ENCODE measurements at regions not wholly inside any gene's neighbourhood (a gene's known extent, or its start where the extent isn't known, plus 50 kb on each side); places are given as distances from the start of the nearest gene placed in this dataset.

GRCh38 chr2:215670396-215670795 lies 234.5 kb upstream of the FN1 start:
- no peak for DNase-seq (ENCODE audit: low read depth)
- TF ChIP-seq, protein P1, sequence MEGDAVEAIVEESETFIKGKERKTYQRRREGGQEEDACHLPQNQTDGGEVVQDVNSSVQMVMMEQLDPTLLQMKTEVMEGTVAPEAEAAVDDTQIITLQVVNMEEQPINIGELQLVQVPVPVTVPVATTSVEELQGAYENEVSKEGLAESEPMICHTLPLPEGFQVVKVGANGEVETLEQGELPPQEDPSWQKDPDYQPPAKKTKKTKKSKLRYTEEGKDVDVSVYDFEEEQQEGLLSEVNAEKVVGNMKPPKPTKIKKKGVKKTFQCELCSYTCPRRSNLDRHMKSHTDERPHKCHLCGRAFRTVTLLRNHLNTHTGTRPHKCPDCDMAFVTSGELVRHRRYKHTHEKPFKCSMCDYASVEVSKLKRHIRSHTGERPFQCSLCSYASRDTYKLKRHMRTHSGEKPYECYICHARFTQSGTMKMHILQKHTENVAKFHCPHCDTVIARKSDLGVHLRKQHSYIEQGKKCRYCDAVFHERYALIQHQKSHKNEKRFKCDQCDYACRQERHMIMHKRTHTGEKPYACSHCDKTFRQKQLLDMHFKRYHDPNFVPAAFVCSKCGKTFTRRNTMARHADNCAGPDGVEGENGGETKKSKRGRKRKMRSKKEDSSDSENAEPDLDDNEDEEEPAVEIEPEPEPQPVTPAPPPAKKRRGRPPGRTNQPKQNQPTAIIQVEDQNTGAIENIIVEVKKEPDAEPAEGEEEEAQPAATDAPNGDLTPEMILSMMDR (IDR thresholded peaks at IDR 0.05; ENCODE audit: control insufficient read depth, extremely low read depth, insufficient read depth), result no peak
- no peak overlapping the region for H3K4me3 ChIP-seq (ENCODE audit: low read depth, low read length)

- TF ChIP-seq, protein P1 (IDR thresholded peaks at IDR 0.05; ENCODE audit: control insufficient read depth, extremely low read depth, insufficient read depth), result no peak
- DNase-seq (ENCODE audit: low read depth), result no peak
- no peak overlapping the region for H3K4me3 ChIP-seq (ENCODE audit: low read depth, low read length)
These were observed 232.5 kb upstream of the FN1 start for GRCh38 chr2:215668378-215668775.

GRCh38 chr2:215667585-215668377 lies 231.9 kb upstream of the FN1 start:
- no peak for DNase-seq (ENCODE audit: low read depth)
- TF ChIP-seq, protein P1 (IDR thresholded peaks at IDR 0.05; ENCODE audit: control insufficient read depth, extremely low read depth, insufficient read depth), result no peak
- no peak overlapping the region for H3K4me3 ChIP-seq (ENCODE audit: low read depth, low read length)

GRCh38 chr2:215664847-215665525 lies 229.1 kb upstream of the FN1 start:
- TF ChIP-seq, protein P1 (IDR thresholded peaks at IDR 0.05; ENCODE audit: control insufficient read depth, extremely low read depth, insufficient read depth), result no peak
- no peak for DNase-seq (ENCODE audit: low read depth)
- H3K4me3 ChIP-seq (ENCODE audit: low read depth, low read length), result no peak overlapping the region

DNA sequence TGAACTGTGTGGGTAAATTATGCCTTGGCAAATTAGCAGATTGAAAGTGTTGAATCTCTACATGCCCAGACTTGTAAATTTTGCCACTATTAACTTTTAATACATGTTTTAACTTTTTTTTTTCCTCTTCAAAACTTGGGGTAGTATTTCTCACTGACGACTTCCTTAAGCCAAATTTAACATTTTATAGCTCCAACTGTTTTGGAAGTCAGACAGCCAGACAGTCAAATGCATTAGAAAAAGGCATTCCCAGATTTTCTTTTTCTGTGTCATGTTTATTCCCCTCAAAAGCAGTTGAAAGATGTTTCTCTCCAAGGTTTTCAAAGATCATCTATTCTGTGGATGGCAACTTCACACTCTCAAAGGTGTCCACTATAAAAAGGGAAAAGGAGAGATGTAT lies 226.8 kb upstream of the FN1 start:
- DNase-seq (ENCODE audit: low read depth), result no peak
- TF ChIP-seq, protein P1 (IDR thresholded peaks at IDR 0.05; ENCODE audit: control insufficient read depth, extremely low read depth, insufficient read depth), result no peak
- H3K4me3 ChIP-seq (ENCODE audit: low read depth, low read length), result no peak overlapping the region

GRCh38 chr2:215660687-215661086 lies 224.8 kb upstream of the FN1 start:
- DNase-seq (ENCODE audit: low read depth), result no peak

More at GRCh38 chr2:215660687-215661086, 224.8 kb upstream of the FN1 start:
- H3K4me3 ChIP-seq (ENCODE audit: low read depth, low read length), result no peak overlapping the region
- TF ChIP-seq, protein P1 (IDR thresholded peaks at IDR 0.05; ENCODE audit: control insufficient read depth, extremely low read depth, insufficient read depth), result no peak
